Islet precursor cell (in vitro differentiated cells): ENCODE measurements at regions not wholly inside any gene's neighbourhood (a gene's known extent, or its start where the extent isn't known, plus 50 kb on each side); places are given as distances from the start of the nearest gene placed in this dataset.

Source experiments
- DNase-seq: peaks from one replicate; pipeline ENCODE4 v3.0.0-alpha.2; 2018

GRCh38 chr13:106625578-106625977 lies 57.6 kb upstream of the ARGLU1 start:
- DNase-seq = no peak

GRCh38 chr13:106623799-106624460 lies 56.0 kb upstream of the ARGLU1 start:
- DNase-seq = no peak

- DNase-seq = no peak
Observed at GRCh38 chr13:106621833-106622232, 53.9 kb upstream of the ARGLU1 start.

- no peak for DNase-seq
Observed at GRCh38 chr13:106619688-106620555, 52.0 kb upstream of the ARGLU1 start.
